Parathyroid adenoma (tissue), 2 donors: ENCODE measurements at regions not wholly inside any gene's neighbourhood (a gene's known extent, or its start where the extent isn't known, plus 50 kb on each side); places are given as distances from the start of the nearest gene placed in this dataset.

Experiments used
- H2AFZ ChIP-seq: fragments of 300-600 bp; sonication (generic); one replicate; pipeline ENCODE4 v1.7.0; 2017; ENCODE audit warnings: antibody characterized with exemption, mild to moderate bottlenecking
- H3K27ac ChIP-seq: fragments of 300-600 bp; sonication (generic); one replicate; pipeline ENCODE4 v1.7.0; 2017
- H3K27me3 ChIP-seq: fragments of 300-600 bp; sonication (generic); one replicate; pipeline ENCODE4 v1.7.0; 2017; ENCODE audit warnings: low read length; ENCODE audit not compliant: control insufficient read depth, insufficient read depth
- H3K36me3 ChIP-seq: fragments of 300-600 bp; sonication (generic); one replicate; pipeline ENCODE4 v1.7.0; 2017; ENCODE audit warnings: low read length; ENCODE audit not compliant: control insufficient read depth, insufficient read depth
- H3K4me1 ChIP-seq: fragments of 300-600 bp; sonication (generic); one replicate; pipeline ENCODE4 v1.7.0; 2017; ENCODE audit warnings: control low read depth
- H3K4me2 ChIP-seq: fragments of 300-600 bp; sonication (generic); one replicate; pipeline ENCODE4 v1.7.0; 2017; ENCODE audit warnings: low read length
- H3K4me3 ChIP-seq: fragments of 300-600 bp; sonication (generic); one replicate; pipeline ENCODE4 v1.7.0; 2017; ENCODE audit warnings: low read depth, low read length
- H3K79me2 ChIP-seq: fragments of 300-600 bp; sonication (generic); one replicate; pipeline ENCODE4 v1.7.0; 2017; ENCODE audit warnings: control low read depth
- H3K9ac ChIP-seq: fragments of 300-600 bp; sonication (generic); one replicate; pipeline ENCODE4 v1.7.0; 2017; ENCODE audit warnings: mild to moderate bottlenecking
- H3K9me3 ChIP-seq: fragments of 300-600 bp; sonication (generic); one replicate; pipeline ENCODE4 v1.7.0; 2017; ENCODE audit warnings: low read length; ENCODE audit not compliant: control insufficient read depth
- TF ChIP-seq, protein P1 (sequence below): fragments of 300-600 bp; sonication (generic); IDR thresholded peaks from one replicate; pipeline ENCODE4 v1.7.0; 2017; ENCODE audit warnings: antibody characterized with exemption, mild to moderate bottlenecking
- donor health status: primary hyperparathyroidism.

DNA sequence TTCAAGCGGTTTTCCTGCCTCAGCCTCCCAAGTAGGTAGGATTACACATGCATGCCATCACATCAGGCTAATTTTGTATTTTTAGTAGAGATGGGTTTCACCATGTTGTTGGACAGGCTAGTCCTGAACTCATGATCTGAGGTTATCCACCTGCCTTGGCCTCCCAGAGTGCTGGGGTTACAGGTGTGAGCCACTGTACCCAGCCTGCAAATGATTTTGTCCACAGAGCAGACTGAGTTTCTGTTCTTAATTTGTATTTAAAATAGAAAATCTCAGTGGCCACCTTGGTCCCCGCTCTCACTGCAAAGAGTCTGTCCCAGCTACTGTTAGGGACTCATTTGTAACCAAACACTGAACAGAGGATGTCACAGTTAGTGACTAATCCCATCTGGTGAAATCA is 415.7 kb upstream of the RBFOX1 start:
- H2AFZ ChIP-seq: no peak overlapping the region
- TF ChIP-seq, protein P1, sequence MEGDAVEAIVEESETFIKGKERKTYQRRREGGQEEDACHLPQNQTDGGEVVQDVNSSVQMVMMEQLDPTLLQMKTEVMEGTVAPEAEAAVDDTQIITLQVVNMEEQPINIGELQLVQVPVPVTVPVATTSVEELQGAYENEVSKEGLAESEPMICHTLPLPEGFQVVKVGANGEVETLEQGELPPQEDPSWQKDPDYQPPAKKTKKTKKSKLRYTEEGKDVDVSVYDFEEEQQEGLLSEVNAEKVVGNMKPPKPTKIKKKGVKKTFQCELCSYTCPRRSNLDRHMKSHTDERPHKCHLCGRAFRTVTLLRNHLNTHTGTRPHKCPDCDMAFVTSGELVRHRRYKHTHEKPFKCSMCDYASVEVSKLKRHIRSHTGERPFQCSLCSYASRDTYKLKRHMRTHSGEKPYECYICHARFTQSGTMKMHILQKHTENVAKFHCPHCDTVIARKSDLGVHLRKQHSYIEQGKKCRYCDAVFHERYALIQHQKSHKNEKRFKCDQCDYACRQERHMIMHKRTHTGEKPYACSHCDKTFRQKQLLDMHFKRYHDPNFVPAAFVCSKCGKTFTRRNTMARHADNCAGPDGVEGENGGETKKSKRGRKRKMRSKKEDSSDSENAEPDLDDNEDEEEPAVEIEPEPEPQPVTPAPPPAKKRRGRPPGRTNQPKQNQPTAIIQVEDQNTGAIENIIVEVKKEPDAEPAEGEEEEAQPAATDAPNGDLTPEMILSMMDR: no peak
- no peaks in the 10 kb centered on the region for H3K9me3 ChIP-seq
- no peak overlapping the region for H3K9ac ChIP-seq
- H3K79me2 ChIP-seq: no peaks in the 10 kb centered on the region
- H3K36me3 ChIP-seq: no peaks in the 10 kb centered on the region
- H3K4me3 ChIP-seq: no peak overlapping the region
- H3K27ac ChIP-seq: no peak overlapping the region
- H3K4me1 ChIP-seq: no peaks in the 10 kb centered on the region
- H3K4me2 ChIP-seq: no peak overlapping the region
- H3K27me3 ChIP-seq: no peaks in the 10 kb centered on the region

DNA sequence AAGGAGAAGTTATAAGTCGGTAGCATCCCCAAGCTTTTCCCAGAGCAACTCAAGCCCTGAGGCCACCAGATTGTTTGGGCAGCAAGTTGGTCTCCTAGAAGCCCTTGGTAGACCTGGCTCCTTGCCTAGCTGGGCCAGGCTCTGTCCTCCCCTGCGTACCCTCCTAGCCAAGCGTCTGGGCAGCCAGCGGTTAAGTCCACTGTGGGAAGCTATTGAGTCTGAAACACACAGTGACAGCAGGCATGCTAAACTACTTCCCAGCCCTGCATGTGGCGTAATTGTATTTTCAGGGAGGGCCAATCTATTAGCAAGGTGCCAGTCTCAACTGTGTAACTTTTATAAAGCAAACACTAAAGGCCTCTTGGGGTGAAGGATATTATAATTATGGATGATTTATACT is 419.1 kb upstream of the RBFOX1 start:
- Histone ChIP-seq H3K36me3 (no peaks in the 10 kb centered on the region), H3K9me3 (no peaks in the 10 kb centered on the region), H3K4me1 (no peaks in the 10 kb centered on the region), H3K4me3 (no peak overlapping the region), H2AFZ (no peak overlapping the region), H3K9ac (no peak overlapping the region), H3K4me2 (no peak overlapping the region), H3K79me2 (no peaks in the 10 kb centered on the region), H3K27me3 (no peaks in the 10 kb centered on the region), H3K27ac (no peak overlapping the region)
- TF ChIP-seq, protein P1: no peak

DNA sequence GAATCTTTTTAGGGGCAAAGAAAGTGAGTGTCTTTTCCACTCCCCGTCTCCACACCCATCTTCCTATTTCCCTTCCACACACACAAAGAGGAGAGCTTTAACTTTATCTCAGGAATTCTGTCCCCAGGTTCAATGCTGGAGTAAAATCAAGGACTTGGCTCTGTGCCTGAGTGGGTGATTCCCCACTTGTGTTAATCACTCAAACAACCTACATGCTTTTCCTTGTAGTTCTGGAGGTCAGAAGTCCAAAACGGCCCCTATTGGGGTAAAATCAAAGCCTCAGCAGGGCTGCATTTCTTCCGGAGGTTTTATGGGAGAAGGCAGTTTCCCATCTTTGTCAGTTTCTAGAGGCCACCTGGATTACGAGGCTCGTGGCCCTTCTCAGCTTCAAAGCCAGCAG is 422.3 kb upstream of the RBFOX1 start:
- no peaks in the 10 kb centered on the region for H3K36me3 ChIP-seq
- H2AFZ ChIP-seq: no peak overlapping the region
- no peak overlapping the region for H3K4me2 ChIP-seq
- no peaks in the 10 kb centered on the region for H3K9me3 ChIP-seq
- H3K9ac ChIP-seq: no peak overlapping the region
- H3K4me3 ChIP-seq: no peak overlapping the region
- TF ChIP-seq, protein P1: no peak
- no peaks in the 10 kb centered on the region for H3K4me1 ChIP-seq
- H3K27ac ChIP-seq: no peak overlapping the region
- no peaks in the 10 kb centered on the region for H3K27me3 ChIP-seq
- H3K79me2 ChIP-seq: no peaks in the 10 kb centered on the region

DNA sequence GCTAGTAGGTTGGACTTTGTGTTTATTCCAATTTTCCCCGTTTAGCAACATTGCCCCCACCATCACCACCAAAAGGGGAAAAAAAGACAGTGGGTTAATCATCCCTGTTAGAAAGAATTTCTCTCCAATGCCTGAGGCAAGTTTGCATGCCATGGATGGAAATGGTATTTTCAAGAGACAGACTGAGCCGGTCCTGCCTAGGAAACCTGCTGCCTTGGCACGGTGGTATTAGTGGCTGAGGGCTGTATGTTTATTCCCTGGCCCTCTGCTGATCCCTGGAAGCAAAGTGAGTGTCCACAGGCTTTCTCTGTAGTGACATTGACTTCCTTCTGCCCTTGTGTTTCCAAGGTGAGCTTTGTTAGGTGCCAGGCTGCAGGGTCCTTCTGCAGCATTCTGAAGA is 427.0 kb upstream of the RBFOX1 start:
- H3K36me3 ChIP-seq: no peaks in the 10 kb centered on the region
- H3K79me2 ChIP-seq: no peaks in the 10 kb centered on the region
- H3K27ac ChIP-seq: no peak overlapping the region
- no peak overlapping the region for H3K4me3 ChIP-seq
- H3K4me1 ChIP-seq: peaks cover 2% of the 10 kb centered on the region
- H2AFZ ChIP-seq: no peak overlapping the region
- H3K9ac ChIP-seq: no peak overlapping the region
- H3K9me3 ChIP-seq: no peaks in the 10 kb centered on the region
- no peaks in the 10 kb centered on the region for H3K27me3 ChIP-seq
- no peak overlapping the region for H3K4me2 ChIP-seq
- TF ChIP-seq, protein P1: no peak

DNA sequence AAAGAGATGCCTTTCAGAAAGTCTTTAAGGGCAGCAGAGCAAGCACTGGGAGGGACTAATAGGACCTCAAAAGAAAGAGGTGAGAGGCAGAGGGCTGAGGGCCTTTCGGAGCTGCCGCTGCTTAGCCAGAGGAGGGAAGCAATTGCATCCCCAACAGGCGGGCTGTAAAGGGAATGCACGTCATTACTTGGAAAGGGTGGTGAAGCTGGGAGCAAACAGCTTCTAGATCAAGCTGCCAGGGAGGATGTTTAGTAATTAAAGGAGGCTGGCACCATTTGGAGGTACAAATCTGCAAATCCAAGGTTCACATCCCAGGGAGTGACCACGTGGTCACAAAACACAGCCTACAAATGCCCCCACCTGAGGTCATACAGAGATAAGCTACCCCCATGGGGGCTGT is 429.0 kb upstream of the RBFOX1 start:
- Histone ChIP-seq H3K4me1 (peaks cover 2% of the 10 kb centered on the region), H3K9ac (no peak overlapping the region), H3K9me3 (no peaks in the 10 kb centered on the region), H3K36me3 (no peaks in the 10 kb centered on the region), H3K79me2 (no peaks in the 10 kb centered on the region), H3K27ac (no peak overlapping the region), H3K4me2 (no peak overlapping the region), H3K27me3 (no peaks in the 10 kb centered on the region), H2AFZ (no peak overlapping the region), H3K4me3 (no peak overlapping the region)
- TF ChIP-seq, protein P1: no peak
